Astrocyte (in vitro differentiated cells and primary cell): ENCODE measurements at regions not wholly inside any gene's neighbourhood (a gene's known extent, or its start where the extent isn't known, plus 50 kb on each side); places are given as distances from the start of the nearest gene placed in this dataset.
A peak's percentile ranks its signal among the peaks of the same experiment; 100 is the strongest.

Experiments used
- DNase-seq: peaks from one replicate; pipeline ENCODE4 v3.0.0-alpha.2; 2010; ENCODE audit warnings: low read depth
- FAIRE-seq: peaks from 2 replicates; lab custom pipeline; 2011; peaks lifted over from hg19 to GRCh38; lab: Jason Lieb, UNC
- H2AFZ ChIP-seq: 2 replicates; pipeline ENCODE4 v1.6.0; 2012; ENCODE audit warnings: low read depth, low read length, inconsistent platforms
- H3K27ac ChIP-seq: 2 replicates; pipeline ENCODE4 v1.5.1; 2011; ENCODE audit warnings: low read depth, low read length, inconsistent platforms
- H3K27me3 ChIP-seq: 2 replicates; pipeline ENCODE4 v1.6.0; 2011; ENCODE audit warnings: low read length, inconsistent platforms; ENCODE audit not compliant: insufficient read depth
- H3K36me3 ChIP-seq: 2 replicates; pipeline ENCODE4 v1.5.1; 2011; ENCODE audit warnings: low read length, inconsistent platforms; ENCODE audit not compliant: insufficient read depth
- H3K4me1 ChIP-seq: 2 replicates; pipeline ENCODE4 v1.5.1; 2011; ENCODE audit warnings: low read length, inconsistent platforms; ENCODE audit not compliant: insufficient read depth
- H3K4me2 ChIP-seq: 2 replicates; pipeline ENCODE4 v1.6.0; 2012; ENCODE audit warnings: low read length, inconsistent platforms
- H3K4me3 ChIP-seq: 2 replicates; pipeline ENCODE4 v1.5.1; 2011; ENCODE audit warnings: low read depth, mild to moderate bottlenecking, low read length, inconsistent platforms; ENCODE audit not compliant: insufficient read depth
- H3K79me2 ChIP-seq: 2 replicates; pipeline ENCODE4 v1.6.0; 2012; ENCODE audit warnings: mild to moderate bottlenecking, low read length, inconsistent platforms; ENCODE audit not compliant: insufficient read depth
- H3K9ac ChIP-seq: 2 replicates; pipeline ENCODE4 v1.6.0; 2012; ENCODE audit warnings: mild to moderate bottlenecking, low read length, inconsistent platforms
- H3K9me3 ChIP-seq: 2 replicates; pipeline ENCODE4 v1.5.1; 2012; ENCODE audit warnings: low read depth, mild to moderate bottlenecking, low read length, inconsistent platforms; ENCODE audit not compliant: insufficient read depth
- H4K20me1 ChIP-seq: 2 replicates; pipeline ENCODE4 v1.6.0; 2012; ENCODE audit warnings: low read length, inconsistent platforms; ENCODE audit not compliant: insufficient read depth
- H3K27ac Mint-ChIP-seq: one replicate; pipeline ENCODE4 v1.8.0; 2021; ENCODE audit warnings: mild to moderate bottlenecking, mixed read lengths; ENCODE audit not compliant: unreplicated experiment
- H3K27me3 Mint-ChIP-seq: one replicate; pipeline ENCODE4 v1.8.0; 2021; ENCODE audit warnings: low read depth, mixed read lengths; ENCODE audit not compliant: unreplicated experiment
- H3K36me3 Mint-ChIP-seq: one replicate; pipeline ENCODE4 v1.8.0; 2021; ENCODE audit warnings: low read depth, mixed read lengths; ENCODE audit not compliant: unreplicated experiment
- H3K4me1 Mint-ChIP-seq: one replicate; pipeline ENCODE4 v1.8.0; 2021; ENCODE audit warnings: low read depth, mixed read lengths; ENCODE audit not compliant: unreplicated experiment
- H3K4me3 Mint-ChIP-seq: one replicate; pipeline ENCODE4 v1.8.0; 2021; ENCODE audit warnings: mild to moderate bottlenecking, moderate library complexity, mixed read lengths; ENCODE audit not compliant: unreplicated experiment
- H3K9me3 Mint-ChIP-seq: one replicate; pipeline ENCODE4 v1.8.0; 2021; ENCODE audit warnings: mild to moderate bottlenecking, mixed read lengths; ENCODE audit not compliant: unreplicated experiment
- CTCF ChIP-seq: IDR thresholded peaks from 2 replicates; pipeline ENCODE4 v1.5.1; 2011; ENCODE audit warnings: low read depth, mild to moderate bottlenecking, inconsistent platforms, low read length, moderate library complexity; ENCODE audit not compliant: insufficient read depth
- EZH2 ChIP-seq: IDR thresholded peaks from 2 replicates; pipeline ENCODE4 v1.6.1; 2012; ENCODE audit warnings: mild to moderate bottlenecking, low read length, inconsistent platforms; ENCODE audit not compliant: insufficient read depth

GRCh38 chr13:26864576-26864975, 104.0 kb upstream of the GPR12 start:
- FAIRE-seq (no peak), DNase-seq (no peak)
- no peaks in the 10 kb centered on the region for H3K36me3 Mint-ChIP-seq

GRCh38 chr13:26861941-26862340, 101.4 kb upstream of the GPR12 start:
- Histone ChIP-seq H4K20me1 (no peaks in the 10 kb centered on the region), H3K4me3 (no peak overlapping the region), H3K79me2 (no peaks in the 10 kb centered on the region), H3K27me3 (no peaks in the 10 kb centered on the region), H3K4me1 (no peaks in the 10 kb centered on the region), H3K4me2 (no peak overlapping the region), H3K27ac (no peak overlapping the region), H3K36me3 (no peaks in the 10 kb centered on the region), H3K9ac (no peak overlapping the region), H3K9me3 (no peaks in the 10 kb centered on the region), H2AFZ (no peak overlapping the region)
- peaks cover 33% of the 10 kb centered on the region for H3K27me3 Mint-ChIP-seq
- no peak overlapping the region for H3K4me3 Mint-ChIP-seq
- no peak for DNase-seq
- no peak for FAIRE-seq
- TF ChIP-seq CTCF (no peak), EZH2 (no peak)
- no peak overlapping the region for H3K27ac Mint-ChIP-seq
- H3K36me3 Mint-ChIP-seq, result no peaks in the 10 kb centered on the region
- H3K4me1 Mint-ChIP-seq, result no peaks in the 10 kb centered on the region
- peaks cover 9% of the 10 kb centered on the region for H3K9me3 Mint-ChIP-seq

More at GRCh38 chr13:26864576-26864975, 104.0 kb upstream of the GPR12 start:
- Histone ChIP-seq H3K79me2 (no peaks in the 10 kb centered on the region), H3K27ac (no peak overlapping the region), H3K27me3 (no peaks in the 10 kb centered on the region), H3K36me3 (no peaks in the 10 kb centered on the region), H2AFZ (no peak overlapping the region), H3K4me3 (no peak overlapping the region), H4K20me1 (no peaks in the 10 kb centered on the region), H3K9ac (no peak overlapping the region), H3K9me3 (no peaks in the 10 kb centered on the region), H3K4me1 (no peaks in the 10 kb centered on the region), H3K4me2 (no peak overlapping the region)
- Mint-ChIP-seq H3K4me3 (no peak overlapping the region), H3K4me1 (no peaks in the 10 kb centered on the region), H3K27me3 (peaks cover 27% of the 10 kb centered on the region), H3K9me3 (peaks cover 9% of the 10 kb centered on the region), H3K27ac (peak overlapping the region; percentile 49)
- TF ChIP-seq EZH2 (no peak), CTCF (no peak)

- H3K36me3 Mint-ChIP-seq, result no peaks in the 10 kb centered on the region
- Histone ChIP-seq H3K4me2 (no peak overlapping the region), H2AFZ (no peak overlapping the region), H3K4me3 (no peak overlapping the region), H3K27me3 (peaks cover 2% of the 10 kb centered on the region), H3K36me3 (no peaks in the 10 kb centered on the region), H4K20me1 (no peaks in the 10 kb centered on the region), H3K4me1 (no peaks in the 10 kb centered on the region), H3K27ac (no peak overlapping the region), H3K9me3 (no peaks in the 10 kb centered on the region), H3K79me2 (no peaks in the 10 kb centered on the region), H3K9ac (no peak overlapping the region)
- H3K27me3 Mint-ChIP-seq, result peaks cover 19% of the 10 kb centered on the region
- H3K4me3 Mint-ChIP-seq, result no peak overlapping the region
- TF ChIP-seq EZH2 (no peak), CTCF (no peak)
- H3K4me1 Mint-ChIP-seq, result no peaks in the 10 kb centered on the region
- H3K9me3 Mint-ChIP-seq, result peaks cover 7% of the 10 kb centered on the region
- FAIRE-seq (no peak), DNase-seq (no peak)
- H3K27ac Mint-ChIP-seq, result no peak overlapping the region
These were observed 95.3 kb upstream of the GPR12 start for GRCh38 chr13:26855921-26856320.
